ENCODE measurements at regions not wholly inside any gene's neighbourhood (a gene's known extent, or its start where the extent isn't known, plus 50 kb on each side); places are given as distances from the start of the nearest gene placed in this dataset.

GRCh38 chr17:79385962-79386563 lies 224.8 kb downstream of the RBFOX3 start:
- CTCF ChIA-PET = interaction anchor here (0.6 kb wide), 2 partner anchors 112 to 1840 kb away, joined by 3 to 4 read pairs; no protein-coding TSS in a partner anchor
- Mint-ChIP-seq H3K4me3 (no peak overlapping the region), H3K4me1 (no peaks in the 10 kb centered on the region), H3K27me3 (peaks cover 12% of the 10 kb centered on the region), H3K27ac (no peak overlapping the region), H3K9me3 (ENCODE audit: low read depth) (no peaks in the 10 kb centered on the region), H3K36me3 (ENCODE audit: low read depth) (no peaks in the 10 kb centered on the region)
- POLR2A ChIA-PET = no interaction called here
- ATAC-seq (no peak), DNase-seq (no peak)
- intact Hi-C loops (cut with DNase I, micrococcal nuclease) = no loop called here

GRCh38 chr17:79382313-79382712 lies 228.5 kb downstream of the RBFOX3 start:
- Mint-ChIP-seq H3K36me3 (ENCODE audit: low read depth) (no peaks in the 10 kb centered on the region), H3K27ac (no peak overlapping the region), H3K4me1 (no peaks in the 10 kb centered on the region), H3K4me3 (no peak overlapping the region), H3K9me3 (ENCODE audit: low read depth) (no peaks in the 10 kb centered on the region), H3K27me3 (peaks cover under 1% of the 10 kb centered on the region)
- ATAC-seq (no peak), DNase-seq (no peak)
- intact Hi-C loops (cut with DNase I, micrococcal nuclease) = no loop called here
- CTCF ChIA-PET = no interaction called here
- POLR2A ChIA-PET = no interaction called here

- ChIA-PET CTCF (interaction anchor here (0.6 kb wide), 1 partner anchor 22 kb away, joined by 3 read pairs; no protein-coding TSS in a partner anchor), POLR2A (no interaction called here)
- Mint-ChIP-seq H3K27me3 (peaks cover 9% of the 10 kb centered on the region), H3K36me3 (ENCODE audit: low read depth) (no peaks in the 10 kb centered on the region), H3K9me3 (ENCODE audit: low read depth) (no peaks in the 10 kb centered on the region), H3K4me3 (no peak overlapping the region), H3K4me1 (no peaks in the 10 kb centered on the region), H3K27ac (no peak overlapping the region)
- DNase-seq (no peak), ATAC-seq (no peak)
- intact Hi-C loops (cut with DNase I, micrococcal nuclease) = no loop called here
Observed at GRCh38 chr17:79379700-79380445, 231.0 kb downstream of the RBFOX3 start.

GRCh38 chr17:79377230-79377786 lies 233.5 kb downstream of the RBFOX3 start:
- H3K36me3 Mint-ChIP-seq (ENCODE audit: low read depth) = no peaks in the 10 kb centered on the region
- POLR2A ChIA-PET = no interaction called here
- no peak for DNase-seq
- H3K9me3 Mint-ChIP-seq (ENCODE audit: low read depth) = no peaks in the 10 kb centered on the region
- CTCF ChIA-PET = no interaction called here
- ATAC-seq = no peak
- H3K27ac Mint-ChIP-seq = no peak overlapping the region
- peaks cover 9% of the 10 kb centered on the region for H3K27me3 Mint-ChIP-seq
- intact Hi-C loops (cut with DNase I, micrococcal nuclease) = no loop called here
- H3K4me3 Mint-ChIP-seq = no peak overlapping the region
- no peaks in the 10 kb centered on the region for H3K4me1 Mint-ChIP-seq

- H3K9me3 Mint-ChIP-seq (ENCODE audit: low read depth) = no peaks in the 10 kb centered on the region
- H3K4me1 Mint-ChIP-seq = no peaks in the 10 kb centered on the region
- no peak overlapping the region for H3K4me3 Mint-ChIP-seq
- ChIA-PET CTCF (no interaction called here), POLR2A (no interaction called here)
- peaks cover 14% of the 10 kb centered on the region for H3K27me3 Mint-ChIP-seq
- H3K27ac Mint-ChIP-seq = no peak overlapping the region
- ATAC-seq (no peak), DNase-seq (no peak)
- no peaks in the 10 kb centered on the region for H3K36me3 Mint-ChIP-seq (ENCODE audit: low read depth)
- intact Hi-C loops (cut with DNase I, micrococcal nuclease) = no loop called here
Observed at GRCh38 chr17:79374807-79375206, 236.0 kb downstream of the RBFOX3 start.

GRCh38 chr17:79374087-79374689 lies 236.7 kb downstream of the RBFOX3 start:
- H3K9me3 Mint-ChIP-seq (ENCODE audit: low read depth) = no peaks in the 10 kb centered on the region
- no peaks in the 10 kb centered on the region for H3K36me3 Mint-ChIP-seq (ENCODE audit: low read depth)
- intact Hi-C loops (cut with DNase I, micrococcal nuclease) = no loop called here
- no peak overlapping the region for H3K4me3 Mint-ChIP-seq
- ChIA-PET CTCF (interaction anchor here (0.6 to 0.9 kb wide), 2 partner anchors 66 to 267 kb away, joined by 3 read pairs; no protein-coding TSS in a partner anchor), POLR2A (no interaction called here)
- H3K27me3 Mint-ChIP-seq = peaks cover 14% of the 10 kb centered on the region
- ATAC-seq (no peak), DNase-seq (no peak)
- H3K27ac Mint-ChIP-seq = no peak overlapping the region
- no peaks in the 10 kb centered on the region for H3K4me1 Mint-ChIP-seq

GRCh38 chr17:79372470-79373238 lies 238.2 kb downstream of the RBFOX3 start:
- intact Hi-C loops (cut with DNase I, micrococcal nuclease) = no loop called here
- ATAC-seq (no peak), DNase-seq (no peak)
- ChIA-PET POLR2A (no interaction called here), CTCF (interaction anchor here (0.6 to 0.9 kb wide), 3 partner anchors 28 to 291 kb away, joined by 3 read pairs; no protein-coding TSS in a partner anchor)
- H3K36me3 Mint-ChIP-seq (ENCODE audit: low read depth) = no peaks in the 10 kb centered on the region
- H3K27ac Mint-ChIP-seq = no peak overlapping the region
- no peak overlapping the region for H3K4me3 Mint-ChIP-seq
- H3K4me1 Mint-ChIP-seq = no peaks in the 10 kb centered on the region
- no peaks in the 10 kb centered on the region for H3K9me3 Mint-ChIP-seq (ENCODE audit: low read depth)
- H3K27me3 Mint-ChIP-seq = peaks cover 14% of the 10 kb centered on the region

GRCh38 chr17:79371984-79372383 lies 238.9 kb downstream of the RBFOX3 start:
- ChIA-PET CTCF (interaction anchor here (1.5 kb wide), 1 partner anchor 20 kb away, joined by 4 read pairs; no protein-coding TSS in a partner anchor), POLR2A (no interaction called here)
- Mint-ChIP-seq H3K36me3 (ENCODE audit: low read depth) (no peaks in the 10 kb centered on the region), H3K4me3 (no peak overlapping the region), H3K27ac (no peak overlapping the region), H3K4me1 (no peaks in the 10 kb centered on the region), H3K9me3 (ENCODE audit: low read depth) (no peaks in the 10 kb centered on the region), H3K27me3 (peaks cover 10% of the 10 kb centered on the region)
- intact Hi-C loops (cut with DNase I, micrococcal nuclease) = no loop called here
- DNase-seq (no peak), ATAC-seq (no peak)

GRCh38 chr17:79370594-79370993 lies 240.3 kb downstream of the RBFOX3 start:
- DNase-seq = no peak

GRCh38 chr17:79370126-79370525 lies 240.7 kb downstream of the RBFOX3 start:
- Mint-ChIP-seq H3K36me3 (ENCODE audit: low read depth) (no peaks in the 10 kb centered on the region), H3K9me3 (ENCODE audit: low read depth) (no peaks in the 10 kb centered on the region), H3K4me1 (no peaks in the 10 kb centered on the region), H3K4me3 (no peak overlapping the region), H3K27me3 (peaks cover 7% of the 10 kb centered on the region), H3K27ac (no peak overlapping the region)
- intact Hi-C loops (cut with DNase I, micrococcal nuclease) = no loop called here
- ChIA-PET CTCF (no interaction called here), POLR2A (no interaction called here)
- DNase-seq (no peak), ATAC-seq (no peak)

More at GRCh38 chr17:79370594-79370993, 240.3 kb downstream of the RBFOX3 start:
- no peak for ATAC-seq
- no peaks in the 10 kb centered on the region for H3K9me3 Mint-ChIP-seq (ENCODE audit: low read depth)
- POLR2A ChIA-PET = no interaction called here
- intact Hi-C loops (cut with DNase I, micrococcal nuclease) = no loop called here
- no peaks in the 10 kb centered on the region for H3K36me3 Mint-ChIP-seq (ENCODE audit: low read depth)
- peaks cover 9% of the 10 kb centered on the region for H3K27me3 Mint-ChIP-seq
- CTCF ChIA-PET = interaction anchor here (1.5 kb wide), 1 partner anchor 21 kb away, joined by 4 read pairs; no protein-coding TSS in a partner anchor
- no peaks in the 10 kb centered on the region for H3K4me1 Mint-ChIP-seq
- H3K27ac Mint-ChIP-seq = no peak overlapping the region
- no peak overlapping the region for H3K4me3 Mint-ChIP-seq

GRCh38 chr17:79369532-79369931 lies 241.3 kb downstream of the RBFOX3 start:
- ChIA-PET CTCF (no interaction called here), POLR2A (no interaction called here)
- DNase-seq = no peak
- Mint-ChIP-seq H3K27me3 (peaks cover 4% of the 10 kb centered on the region), H3K4me1 (no peaks in the 10 kb centered on the region), H3K4me3 (no peak overlapping the region), H3K27ac (no peak overlapping the region), H3K9me3 (ENCODE audit: low read depth) (no peaks in the 10 kb centered on the region), H3K36me3 (ENCODE audit: low read depth) (no peaks in the 10 kb centered on the region)
- intact Hi-C loops (cut with DNase I, micrococcal nuclease) = no loop called here
- ATAC-seq = no peak
